ENCODE measurements at regions not wholly inside any gene's neighbourhood (a gene's known extent, or its start where the extent isn't known, plus 50 kb on each side); places are given as distances from the start of the nearest gene placed in this dataset.

GRCh38 chr5:145471831-145472612, 363.1 kb downstream of the PRELID2 start:
- FAIRE-seq: no peak
- Histone ChIP-seq H3K36me3 (ENCODE audit: insufficient read depth, low read length) (no peaks in the 10 kb centered on the region), H3K27ac (ENCODE audit: low read depth, low read length) (no peak overlapping the region), H3K9ac (ENCODE audit: low read length) (no peak overlapping the region), H3K9me3 (ENCODE audit: insufficient read depth, low read depth, low read length) (no peaks in the 10 kb centered on the region), H3K4me1 (ENCODE audit: insufficient read depth, low read length) (no peaks in the 10 kb centered on the region), H3K79me2 (ENCODE audit: insufficient read depth, low read length) (no peaks in the 10 kb centered on the region), H2AFZ (ENCODE audit: low read depth, low read length) (no peak overlapping the region), H4K20me1 (ENCODE audit: insufficient read depth, low read length) (no peaks in the 10 kb centered on the region), H3K4me2 (ENCODE audit: low read length) (no peak overlapping the region), H3K27me3 (ENCODE audit: insufficient read depth, low read length) (no peaks in the 10 kb centered on the region), H3K4me3 (ENCODE audit: insufficient read depth, low read depth, low read length) (no peak overlapping the region)
- no peak for TF ChIP-seq CTCF (IDR thresholded peaks at IDR 0.05; ENCODE audit: insufficient read depth, low read depth, low read length)
- TF ChIP-seq EZH2 (IDR thresholded peaks at IDR 0.05; ENCODE audit: insufficient read depth, low read length): no peak
- H3K27me3 Mint-ChIP-seq (ENCODE audit: low read depth, unreplicated experiment): no peaks in the 10 kb centered on the region
- no peaks in the 10 kb centered on the region for H3K36me3 Mint-ChIP-seq (ENCODE audit: low read depth, unreplicated experiment)
- no peak overlapping the region for H3K27ac Mint-ChIP-seq (ENCODE audit: unreplicated experiment)
- no peaks in the 10 kb centered on the region for H3K9me3 Mint-ChIP-seq (ENCODE audit: unreplicated experiment)
- H3K4me3 Mint-ChIP-seq (ENCODE audit: unreplicated experiment): no peak overlapping the region
- DNase-seq (ENCODE audit: low read depth): no peak
- H3K4me1 Mint-ChIP-seq (ENCODE audit: low read depth, unreplicated experiment): peaks cover 8% of the 10 kb centered on the region

DNA sequence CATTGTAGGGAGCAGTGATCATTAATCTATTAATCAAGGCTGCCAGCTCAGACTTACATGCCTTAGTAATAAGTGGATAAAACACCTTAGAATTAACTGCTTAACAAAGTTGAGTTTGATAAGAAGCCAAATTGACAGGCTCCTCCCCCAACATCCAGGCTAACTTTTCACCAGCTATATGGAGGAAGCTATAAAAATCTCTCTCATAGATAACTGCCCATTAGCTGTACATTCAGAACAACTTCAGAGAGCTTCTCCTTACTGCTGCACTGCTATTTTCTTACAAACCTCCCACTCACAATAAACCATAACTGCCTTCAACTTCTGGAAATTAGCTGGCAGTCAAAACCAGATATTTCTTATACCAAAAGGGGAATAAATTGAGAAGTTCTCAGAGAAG, 364.1 kb downstream of the PRELID2 start:
- Mint-ChIP-seq H3K27ac (ENCODE audit: unreplicated experiment) (no peak overlapping the region), H3K27me3 (ENCODE audit: low read depth, unreplicated experiment) (no peaks in the 10 kb centered on the region), H3K36me3 (ENCODE audit: low read depth, unreplicated experiment) (no peaks in the 10 kb centered on the region), H3K4me1 (ENCODE audit: low read depth, unreplicated experiment) (peaks cover 8% of the 10 kb centered on the region), H3K9me3 (ENCODE audit: unreplicated experiment) (no peaks in the 10 kb centered on the region), H3K4me3 (ENCODE audit: unreplicated experiment) (no peak overlapping the region)
- H3K9me3 ChIP-seq (ENCODE audit: insufficient read depth, low read depth, low read length): no peaks in the 10 kb centered on the region
- H2AFZ ChIP-seq (ENCODE audit: low read depth, low read length): no peak overlapping the region
- no peaks in the 10 kb centered on the region for H3K4me1 ChIP-seq (ENCODE audit: insufficient read depth, low read length)
- FAIRE-seq (no peak), DNase-seq (ENCODE audit: low read depth) (no peak)
- no peak overlapping the region for H3K9ac ChIP-seq (ENCODE audit: low read length)
- no peaks in the 10 kb centered on the region for H3K36me3 ChIP-seq (ENCODE audit: insufficient read depth, low read length)
- H3K79me2 ChIP-seq (ENCODE audit: insufficient read depth, low read length): no peaks in the 10 kb centered on the region
- no peaks in the 10 kb centered on the region for H3K27me3 ChIP-seq (ENCODE audit: insufficient read depth, low read length)
- H3K27ac ChIP-seq (ENCODE audit: low read depth, low read length): no peak overlapping the region
- no peak for TF ChIP-seq EZH2 (IDR thresholded peaks at IDR 0.05; ENCODE audit: insufficient read depth, low read length)
- no peak for TF ChIP-seq CTCF (IDR thresholded peaks at IDR 0.05; ENCODE audit: insufficient read depth, low read depth, low read length)
- H4K20me1 ChIP-seq (ENCODE audit: insufficient read depth, low read length): no peaks in the 10 kb centered on the region
- no peak overlapping the region for H3K4me3 ChIP-seq (ENCODE audit: insufficient read depth, low read depth, low read length)
- no peak overlapping the region for H3K4me2 ChIP-seq (ENCODE audit: low read length)

GRCh38 chr5:145470396-145470979, 364.7 kb downstream of the PRELID2 start:
- H3K4me1 Mint-ChIP-seq (ENCODE audit: low read depth, unreplicated experiment): peaks cover 12% of the 10 kb centered on the region
- H3K36me3 Mint-ChIP-seq (ENCODE audit: low read depth, unreplicated experiment): no peaks in the 10 kb centered on the region
- Histone ChIP-seq H3K79me2 (ENCODE audit: insufficient read depth, low read length) (no peaks in the 10 kb centered on the region), H3K27ac (ENCODE audit: low read depth, low read length) (no peak overlapping the region), H3K27me3 (ENCODE audit: insufficient read depth, low read length) (no peaks in the 10 kb centered on the region), H2AFZ (ENCODE audit: low read depth, low read length) (no peak overlapping the region), H3K9ac (ENCODE audit: low read length) (no peak overlapping the region), H3K4me1 (ENCODE audit: insufficient read depth, low read length) (no peaks in the 10 kb centered on the region), H3K4me3 (ENCODE audit: insufficient read depth, low read depth, low read length) (no peak overlapping the region), H3K4me2 (ENCODE audit: low read length) (no peak overlapping the region), H3K36me3 (ENCODE audit: insufficient read depth, low read length) (no peaks in the 10 kb centered on the region), H3K9me3 (ENCODE audit: insufficient read depth, low read depth, low read length) (no peaks in the 10 kb centered on the region), H4K20me1 (ENCODE audit: insufficient read depth, low read length) (no peaks in the 10 kb centered on the region)
- FAIRE-seq: no peak
- no peaks in the 10 kb centered on the region for H3K27me3 Mint-ChIP-seq (ENCODE audit: low read depth, unreplicated experiment)
- no peak overlapping the region for H3K27ac Mint-ChIP-seq (ENCODE audit: unreplicated experiment)
- TF ChIP-seq CTCF (IDR thresholded peaks at IDR 0.05; ENCODE audit: insufficient read depth, low read depth, low read length) (no peak), EZH2 (IDR thresholded peaks at IDR 0.05; ENCODE audit: insufficient read depth, low read length) (no peak)
- no peak overlapping the region for H3K4me3 Mint-ChIP-seq (ENCODE audit: unreplicated experiment)
- no peak for DNase-seq (ENCODE audit: low read depth)
- H3K9me3 Mint-ChIP-seq (ENCODE audit: unreplicated experiment): no peaks in the 10 kb centered on the region

Data from astrocyte (in vitro differentiated cells and primary cell).